ENCODE measurements at regions not wholly inside any gene's neighbourhood (a gene's known extent, or its start where the extent isn't known, plus 50 kb on each side); places are given as distances from the start of the nearest gene placed in this dataset.

DNA sequence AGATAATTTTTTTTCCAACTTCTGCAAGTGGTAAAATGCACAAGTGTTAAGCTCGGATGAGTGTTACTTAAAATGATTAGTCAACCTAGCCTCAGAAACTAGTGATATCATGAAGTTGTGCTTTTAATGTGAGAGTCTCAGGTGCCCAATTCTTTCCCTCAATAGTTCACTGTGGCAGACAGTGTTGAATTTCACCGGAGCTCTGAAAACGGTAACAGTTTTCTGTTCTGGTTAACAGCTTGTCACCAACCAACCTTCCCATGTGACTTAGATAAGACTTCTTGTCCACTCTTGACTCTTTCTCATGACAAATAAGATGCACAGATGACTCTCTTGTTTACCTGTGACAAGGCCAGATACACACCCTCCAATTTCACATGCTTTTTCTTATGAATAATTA lies 125.5 kb downstream of the OSTF1 start:
- H3K27me3 ChIP-seq (ENCODE audit: insufficient read depth, low read depth, severe bottlenecking): no peaks in the 10 kb centered on the region
- no peak overlapping the region for H3K27ac ChIP-seq
- H3K4me3 ChIP-seq (ENCODE audit: low read depth, low read length): no peak overlapping the region
- no peaks in the 10 kb centered on the region for H3K36me3 ChIP-seq
- TF ChIP-seq, protein P1, sequence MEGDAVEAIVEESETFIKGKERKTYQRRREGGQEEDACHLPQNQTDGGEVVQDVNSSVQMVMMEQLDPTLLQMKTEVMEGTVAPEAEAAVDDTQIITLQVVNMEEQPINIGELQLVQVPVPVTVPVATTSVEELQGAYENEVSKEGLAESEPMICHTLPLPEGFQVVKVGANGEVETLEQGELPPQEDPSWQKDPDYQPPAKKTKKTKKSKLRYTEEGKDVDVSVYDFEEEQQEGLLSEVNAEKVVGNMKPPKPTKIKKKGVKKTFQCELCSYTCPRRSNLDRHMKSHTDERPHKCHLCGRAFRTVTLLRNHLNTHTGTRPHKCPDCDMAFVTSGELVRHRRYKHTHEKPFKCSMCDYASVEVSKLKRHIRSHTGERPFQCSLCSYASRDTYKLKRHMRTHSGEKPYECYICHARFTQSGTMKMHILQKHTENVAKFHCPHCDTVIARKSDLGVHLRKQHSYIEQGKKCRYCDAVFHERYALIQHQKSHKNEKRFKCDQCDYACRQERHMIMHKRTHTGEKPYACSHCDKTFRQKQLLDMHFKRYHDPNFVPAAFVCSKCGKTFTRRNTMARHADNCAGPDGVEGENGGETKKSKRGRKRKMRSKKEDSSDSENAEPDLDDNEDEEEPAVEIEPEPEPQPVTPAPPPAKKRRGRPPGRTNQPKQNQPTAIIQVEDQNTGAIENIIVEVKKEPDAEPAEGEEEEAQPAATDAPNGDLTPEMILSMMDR (IDR thresholded peaks at IDR 0.05; ENCODE audit: low read depth, low read length): no peak
- DNase-seq: no peak
- H3K9me3 ChIP-seq (ENCODE audit: severe bottlenecking): no peaks in the 10 kb centered on the region

DNA sequence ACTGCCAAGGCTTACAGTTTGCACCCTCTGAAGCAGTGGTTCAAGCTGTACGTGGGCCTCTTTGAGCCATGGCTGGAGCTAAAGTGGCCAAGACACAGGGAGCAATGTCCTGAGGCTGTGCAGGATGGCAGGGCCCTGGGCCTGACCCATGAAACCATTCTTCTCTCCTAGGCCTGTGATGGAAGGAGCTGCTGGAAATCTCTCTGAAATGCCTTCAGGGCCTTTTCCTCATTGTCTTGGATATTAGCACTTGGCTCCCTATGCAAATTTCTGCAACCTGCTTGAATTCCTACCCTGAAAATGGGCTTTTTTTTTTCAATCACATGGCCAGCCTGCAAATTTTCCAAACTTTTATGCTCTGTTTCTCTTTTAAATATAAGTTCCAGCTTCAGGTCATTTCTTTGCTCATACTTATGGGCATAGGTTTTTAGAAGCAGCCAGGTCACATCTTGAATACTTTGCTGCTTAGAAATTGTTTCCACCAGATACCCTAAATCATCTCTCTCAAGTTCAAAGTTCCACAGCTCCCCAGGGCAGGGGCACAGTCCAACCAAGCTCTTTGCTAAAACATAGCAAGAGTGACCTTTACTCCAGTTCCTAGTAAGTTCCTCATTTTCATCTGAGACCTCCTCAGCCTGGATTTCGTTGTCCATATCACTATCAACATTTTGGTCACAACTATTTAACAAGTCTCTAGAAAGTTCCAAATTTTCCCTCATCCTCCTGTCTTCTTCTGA lies 138.3 kb downstream of the OSTF1 start:
- no peak overlapping the region for H3K4me3 ChIP-seq (ENCODE audit: low read depth, low read length)
- H3K27ac ChIP-seq: no peak overlapping the region
- H3K36me3 ChIP-seq: no peaks in the 10 kb centered on the region
- no peak for DNase-seq
- H3K9me3 ChIP-seq (ENCODE audit: severe bottlenecking): no peaks in the 10 kb centered on the region
- TF ChIP-seq, protein P1 (IDR thresholded peaks at IDR 0.05; ENCODE audit: low read depth, low read length): no peak
- H3K27me3 ChIP-seq (ENCODE audit: insufficient read depth, low read depth, severe bottlenecking): no peaks in the 10 kb centered on the region

DNA sequence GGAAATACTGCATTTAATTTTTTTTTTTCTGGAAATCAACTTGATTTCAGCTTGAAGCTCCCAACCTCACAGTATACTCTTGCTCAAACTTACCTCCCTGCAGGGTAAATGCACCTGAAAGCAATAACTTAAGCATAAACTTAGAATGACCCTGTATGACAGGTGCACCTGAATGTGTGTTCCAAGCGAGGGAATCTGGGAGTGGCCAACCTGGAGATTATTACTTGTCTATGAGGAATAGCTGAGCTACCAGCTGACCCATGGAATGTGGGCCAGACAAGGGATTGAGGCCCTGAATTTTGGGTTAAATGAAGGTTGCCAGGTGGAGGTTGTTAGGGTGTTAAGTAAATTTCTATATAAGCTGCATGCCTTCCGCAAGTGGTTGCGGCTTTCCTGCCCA lies 140.6 kb downstream of the OSTF1 start:
- Histone ChIP-seq H3K36me3 (no peaks in the 10 kb centered on the region), H3K9me3 (ENCODE audit: severe bottlenecking) (no peaks in the 10 kb centered on the region), H3K27ac (no peak overlapping the region), H3K27me3 (ENCODE audit: insufficient read depth, low read depth, severe bottlenecking) (no peaks in the 10 kb centered on the region), H3K4me3 (ENCODE audit: low read depth, low read length) (no peak overlapping the region)
- DNase-seq: no peak
- TF ChIP-seq, protein P1 (IDR thresholded peaks at IDR 0.05; ENCODE audit: low read depth, low read length): no peak

DNA sequence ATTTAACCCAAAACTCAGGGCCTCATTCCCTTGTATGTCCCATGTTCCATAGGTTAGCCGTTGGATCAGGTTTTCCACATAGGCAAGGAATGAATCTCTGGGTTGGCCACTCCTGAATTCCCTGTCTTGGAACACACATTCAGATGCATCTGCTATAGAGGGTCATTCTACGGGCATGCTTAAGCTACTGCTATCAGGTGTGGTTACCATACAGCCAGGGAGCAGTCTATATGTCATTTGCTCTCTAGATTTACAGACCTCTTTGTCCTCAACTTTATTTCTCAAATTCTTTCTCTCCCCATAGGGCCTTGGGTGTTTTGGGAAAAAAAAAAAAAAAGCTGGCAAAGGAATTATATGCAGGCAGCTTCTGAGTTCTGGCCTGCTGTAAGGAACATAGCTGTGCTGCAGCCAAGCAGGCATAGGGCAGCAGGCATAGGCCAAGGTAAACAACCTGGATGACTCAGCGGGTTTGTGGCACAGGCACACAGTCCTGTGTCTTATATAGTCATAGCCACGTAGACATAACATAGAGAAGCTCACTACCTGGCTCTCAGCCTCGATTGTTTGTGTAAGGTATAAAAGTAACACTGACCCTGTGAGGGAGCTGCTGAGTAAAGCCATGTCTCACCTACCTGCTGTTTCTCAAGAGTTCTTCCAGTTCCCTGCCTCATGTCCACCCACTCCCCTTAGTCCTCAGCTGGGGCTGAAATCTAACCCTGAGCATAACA lies 141.5 kb downstream of the OSTF1 start:
- Histone ChIP-seq H3K9me3 (ENCODE audit: severe bottlenecking) (no peaks in the 10 kb centered on the region), H3K27me3 (ENCODE audit: insufficient read depth, low read depth, severe bottlenecking) (no peaks in the 10 kb centered on the region), H3K4me3 (ENCODE audit: low read depth, low read length) (no peak overlapping the region), H3K36me3 (no peaks in the 10 kb centered on the region), H3K27ac (no peak overlapping the region)
- TF ChIP-seq, protein P1 (IDR thresholded peaks at IDR 0.05; ENCODE audit: low read depth, low read length): no peak
- no peak for DNase-seq

DNA sequence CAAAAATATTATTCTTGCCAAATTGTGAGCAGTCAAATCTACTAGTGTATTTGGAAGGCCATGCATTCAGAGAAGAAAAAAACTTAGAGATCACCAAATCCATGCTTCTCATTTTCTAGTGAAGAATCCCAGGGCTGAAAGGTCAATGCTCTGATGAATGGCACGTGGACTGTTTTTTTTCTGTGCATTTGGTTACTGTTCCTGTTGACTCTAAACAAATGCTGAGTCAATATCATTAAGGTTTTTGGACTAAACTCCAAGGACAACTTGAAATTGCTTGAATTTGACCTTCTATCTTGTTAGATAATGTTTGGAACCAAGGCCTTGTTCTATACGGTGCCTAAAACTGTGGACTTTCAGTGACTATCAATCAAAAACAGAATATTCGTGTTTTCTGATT lies 142.2 kb downstream of the OSTF1 start:
- TF ChIP-seq, protein P1 (IDR thresholded peaks at IDR 0.05; ENCODE audit: low read depth, low read length): no peak
- Histone ChIP-seq H3K4me3 (ENCODE audit: low read depth, low read length) (no peak overlapping the region), H3K36me3 (no peaks in the 10 kb centered on the region), H3K9me3 (ENCODE audit: severe bottlenecking) (peaks cover under 1% of the 10 kb centered on the region), H3K27me3 (ENCODE audit: insufficient read depth, low read depth, severe bottlenecking) (no peaks in the 10 kb centered on the region), H3K27ac (no peak overlapping the region)
- DNase-seq: no peak
